ENCODE measurements at regions not wholly inside any gene's neighbourhood (a gene's known extent, or its start where the extent isn't known, plus 50 kb on each side); places are given as distances from the start of the nearest gene placed in this dataset.
A peak's percentile ranks its signal among the peaks of the same experiment; 100 is the strongest.

DNA sequence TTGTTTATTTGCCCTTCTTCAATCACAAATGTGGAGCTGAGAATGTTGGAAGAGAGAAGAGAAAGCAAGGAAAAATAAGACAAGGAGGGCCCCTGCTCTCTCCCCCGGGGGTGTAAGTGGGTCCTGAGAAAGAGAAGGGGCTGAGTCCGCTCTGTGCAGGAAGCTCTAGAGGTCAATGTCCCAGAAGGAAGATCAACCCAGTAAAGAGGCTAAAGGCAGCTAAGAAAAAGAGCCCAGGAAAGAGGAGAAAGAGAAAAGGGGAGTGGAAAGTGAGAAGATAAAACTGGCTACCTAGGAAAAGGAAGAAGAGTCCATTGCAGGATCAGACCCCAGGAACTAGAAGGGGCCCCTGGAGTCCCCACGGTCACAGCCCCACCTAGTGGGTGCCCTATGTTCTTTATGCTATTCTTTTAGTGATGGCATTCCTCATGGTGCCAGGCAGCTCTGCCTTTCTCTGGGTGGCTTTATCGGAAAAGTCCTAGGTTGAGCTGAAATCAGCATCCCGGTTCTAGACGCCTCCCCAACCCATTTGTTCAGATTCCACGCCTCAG, 583.4 kb downstream of the ACTL7B start:
- Histone ChIP-seq H3K4me3 (ENCODE audit: low read length) (no peak overlapping the region), H3K4me2 (ENCODE audit: low read length) (no peak overlapping the region), H4K20me1 (ENCODE audit: control insufficient read depth, insufficient read depth, low read depth, low read length) (no peaks in the 10 kb centered on the region), H3K27ac (ENCODE audit: low read depth, low read length) (no peak overlapping the region), H3F3A (ENCODE audit: control insufficient read depth, insufficient read depth) (no peaks in the 10 kb centered on the region), H3K27me3 (ENCODE audit: control insufficient read depth, low read length) (no peaks in the 10 kb centered on the region), H3K4me1 (ENCODE audit: control insufficient read depth, low read length) (no peaks in the 10 kb centered on the region), H3K79me2 (ENCODE audit: control insufficient read depth, low read length) (no peaks in the 10 kb centered on the region), H3K9me2 (replicated peaks; ENCODE audit: control insufficient read depth, low read length) (no peaks in the 10 kb centered on the region), H3K9me3 (ENCODE audit: control insufficient read depth, insufficient read depth, low read length) (no peaks in the 10 kb centered on the region), H3K36me3 (ENCODE audit: control insufficient read depth, low read length) (no peaks in the 10 kb centered on the region)
- TF ChIP-seq EZH2phosphoT487 (IDR thresholded peaks at IDR 0.05; ENCODE audit: borderline replicate concordance, low read length): no peak
- TF ChIP-seq, protein P1, sequence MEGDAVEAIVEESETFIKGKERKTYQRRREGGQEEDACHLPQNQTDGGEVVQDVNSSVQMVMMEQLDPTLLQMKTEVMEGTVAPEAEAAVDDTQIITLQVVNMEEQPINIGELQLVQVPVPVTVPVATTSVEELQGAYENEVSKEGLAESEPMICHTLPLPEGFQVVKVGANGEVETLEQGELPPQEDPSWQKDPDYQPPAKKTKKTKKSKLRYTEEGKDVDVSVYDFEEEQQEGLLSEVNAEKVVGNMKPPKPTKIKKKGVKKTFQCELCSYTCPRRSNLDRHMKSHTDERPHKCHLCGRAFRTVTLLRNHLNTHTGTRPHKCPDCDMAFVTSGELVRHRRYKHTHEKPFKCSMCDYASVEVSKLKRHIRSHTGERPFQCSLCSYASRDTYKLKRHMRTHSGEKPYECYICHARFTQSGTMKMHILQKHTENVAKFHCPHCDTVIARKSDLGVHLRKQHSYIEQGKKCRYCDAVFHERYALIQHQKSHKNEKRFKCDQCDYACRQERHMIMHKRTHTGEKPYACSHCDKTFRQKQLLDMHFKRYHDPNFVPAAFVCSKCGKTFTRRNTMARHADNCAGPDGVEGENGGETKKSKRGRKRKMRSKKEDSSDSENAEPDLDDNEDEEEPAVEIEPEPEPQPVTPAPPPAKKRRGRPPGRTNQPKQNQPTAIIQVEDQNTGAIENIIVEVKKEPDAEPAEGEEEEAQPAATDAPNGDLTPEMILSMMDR (IDR thresholded peaks at IDR 0.05; ENCODE audit: low read depth, low read length, poor library complexity, severe bottlenecking): peak; percentile 24

DNA sequence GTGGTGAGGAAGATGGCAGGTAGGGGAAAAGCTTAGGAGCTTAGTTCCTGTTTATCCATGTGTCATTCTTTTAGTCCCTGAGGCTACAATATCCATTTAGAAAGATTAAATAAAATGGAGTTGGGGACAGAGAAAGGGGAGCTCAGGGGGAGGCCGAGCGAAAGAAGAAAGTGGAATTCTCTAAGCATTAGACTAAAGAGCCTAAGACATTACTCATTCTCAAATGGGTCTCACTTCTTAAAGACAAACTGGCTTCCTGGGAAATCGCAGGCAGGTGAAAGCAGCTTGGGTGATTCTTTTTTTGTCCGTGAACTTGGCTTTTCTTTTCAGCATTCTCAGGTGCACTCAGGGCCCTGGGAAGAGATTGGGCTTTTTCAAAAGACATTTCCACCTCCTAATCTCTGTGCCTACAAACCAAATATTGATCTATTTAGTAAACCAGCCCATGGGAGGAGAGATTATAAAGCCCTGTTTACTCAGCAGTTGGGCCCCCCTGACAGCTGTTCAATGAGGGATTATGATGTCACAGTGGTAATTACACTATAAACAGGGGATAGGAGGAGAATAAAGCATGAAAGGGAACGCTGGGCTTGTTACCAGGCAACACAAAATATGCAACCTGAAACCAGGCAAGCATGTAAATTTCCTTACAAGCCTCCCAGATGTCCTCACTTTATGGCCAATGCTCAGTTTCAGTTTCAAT, 584.0 kb downstream of the ACTL7B start:
- TF ChIP-seq EZH2phosphoT487 (IDR thresholded peaks at IDR 0.05; ENCODE audit: borderline replicate concordance, low read length): no peak
- TF ChIP-seq, protein P1 (IDR thresholded peaks at IDR 0.05; ENCODE audit: low read depth, low read length, poor library complexity, severe bottlenecking): no peak
- Histone ChIP-seq H3K36me3 (ENCODE audit: control insufficient read depth, low read length) (no peaks in the 10 kb centered on the region), H3K9me2 (replicated peaks; ENCODE audit: control insufficient read depth, low read length) (no peaks in the 10 kb centered on the region), H3K9me3 (ENCODE audit: control insufficient read depth, insufficient read depth, low read length) (no peaks in the 10 kb centered on the region), H3K4me3 (ENCODE audit: low read length) (no peak overlapping the region), H3K4me2 (ENCODE audit: low read length) (no peak overlapping the region), H3F3A (ENCODE audit: control insufficient read depth, insufficient read depth) (no peaks in the 10 kb centered on the region), H3K27me3 (ENCODE audit: control insufficient read depth, low read length) (no peaks in the 10 kb centered on the region), H3K4me1 (ENCODE audit: control insufficient read depth, low read length) (no peaks in the 10 kb centered on the region), H4K20me1 (ENCODE audit: control insufficient read depth, insufficient read depth, low read depth, low read length) (no peaks in the 10 kb centered on the region), H3K27ac (ENCODE audit: low read depth, low read length) (no peak overlapping the region), H3K79me2 (ENCODE audit: control insufficient read depth, low read length) (no peaks in the 10 kb centered on the region)

DNA sequence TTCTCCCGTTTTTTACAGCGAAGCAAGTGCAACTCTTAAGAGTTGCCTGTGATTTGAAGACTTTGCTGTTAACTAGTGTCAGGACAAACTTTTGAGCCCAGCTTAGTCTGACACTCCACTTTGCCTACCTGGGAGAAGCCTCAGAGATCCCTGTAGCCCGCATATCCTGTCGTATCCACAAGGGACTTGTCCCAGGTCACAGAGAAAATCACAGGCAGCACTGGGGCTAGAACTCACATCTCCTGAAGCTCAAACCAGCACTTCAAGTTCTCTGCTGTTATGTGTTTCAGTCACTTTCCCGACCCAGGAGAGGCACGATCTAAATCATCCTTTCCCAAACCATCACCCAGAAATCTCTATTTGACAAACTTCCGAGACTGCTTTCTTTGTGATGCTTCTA, 584.5 kb downstream of the ACTL7B start:
- no peaks in the 10 kb centered on the region for H3K79me2 ChIP-seq (ENCODE audit: control insufficient read depth, low read length)
- no peaks in the 10 kb centered on the region for H3K36me3 ChIP-seq (ENCODE audit: control insufficient read depth, low read length)
- H4K20me1 ChIP-seq (ENCODE audit: control insufficient read depth, insufficient read depth, low read depth, low read length): no peaks in the 10 kb centered on the region
- H3K4me2 ChIP-seq (ENCODE audit: low read length): no peak overlapping the region
- no peaks in the 10 kb centered on the region for H3K4me1 ChIP-seq (ENCODE audit: control insufficient read depth, low read length)
- H3K4me3 ChIP-seq (ENCODE audit: low read length): no peak overlapping the region
- H3K27ac ChIP-seq (ENCODE audit: low read depth, low read length): no peak overlapping the region
- H3K27me3 ChIP-seq (ENCODE audit: control insufficient read depth, low read length): no peaks in the 10 kb centered on the region
- H3K9me3 ChIP-seq (ENCODE audit: control insufficient read depth, insufficient read depth, low read length): no peaks in the 10 kb centered on the region
- no peaks in the 10 kb centered on the region for H3F3A ChIP-seq (ENCODE audit: control insufficient read depth, insufficient read depth)
- TF ChIP-seq, protein P1 (IDR thresholded peaks at IDR 0.05; ENCODE audit: low read depth, low read length, poor library complexity, severe bottlenecking): no peak
- no peak for TF ChIP-seq EZH2phosphoT487 (IDR thresholded peaks at IDR 0.05; ENCODE audit: borderline replicate concordance, low read length)
- no peaks in the 10 kb centered on the region for H3K9me2 ChIP-seq (replicated peaks; ENCODE audit: control insufficient read depth, low read length)
